ENCODE measurements at regions not wholly inside any gene's neighbourhood (a gene's known extent, or its start where the extent isn't known, plus 50 kb on each side); places are given as distances from the start of the nearest gene placed in this dataset.

DNA sequence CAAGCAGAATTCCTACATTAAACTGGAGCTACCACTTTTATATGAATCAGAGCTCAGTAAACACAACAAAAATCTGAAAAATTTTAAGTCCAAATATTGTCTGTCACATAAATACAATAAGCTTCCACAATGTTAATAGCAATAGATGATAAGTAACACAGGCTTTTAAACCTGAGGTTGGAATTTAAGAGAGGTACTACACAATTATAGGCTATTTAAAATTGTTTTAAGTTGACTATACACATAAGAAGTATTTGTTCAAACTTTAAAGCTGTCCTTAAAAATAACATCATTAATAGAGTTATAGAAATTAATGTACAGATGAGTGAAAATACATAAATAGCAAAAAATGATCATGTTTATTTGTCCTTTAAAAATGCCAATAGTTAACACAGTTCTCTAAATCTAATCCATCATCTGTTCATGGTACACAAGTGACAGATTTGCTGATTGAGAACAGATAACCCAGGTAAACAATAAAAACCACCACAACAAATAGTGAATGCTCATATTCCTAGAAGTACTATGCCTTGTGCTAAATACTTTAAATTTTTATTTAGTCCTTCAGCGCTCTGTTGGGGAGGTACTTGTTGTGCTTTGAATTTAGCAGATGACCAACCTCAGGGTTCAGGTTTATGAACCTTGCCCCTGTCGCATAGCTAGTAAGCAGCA lies 382.3 kb upstream of the ID4 start:
- Histone ChIP-seq H3K79me2 (ENCODE audit: insufficient read depth, low read length) (no peaks in the 10 kb centered on the region), H3K9me3 (ENCODE audit: low read length) (no peaks in the 10 kb centered on the region), H3K4me2 (ENCODE audit: low read length) (no peak overlapping the region), H3K36me3 (ENCODE audit: insufficient read depth, low read length) (no peaks in the 10 kb centered on the region), H3K27ac (ENCODE audit: low read depth, low read length, poor library complexity, severe bottlenecking) (no peak overlapping the region), H3K9me2 (ENCODE audit: low read depth, low read length) (no peaks in the 10 kb centered on the region), H4K20me1 (ENCODE audit: insufficient read depth, low read length) (no peaks in the 10 kb centered on the region), H3K4me3 (ENCODE audit: low read depth, low read length, poor library complexity, severe bottlenecking) (no peak overlapping the region), H3K27me3 (ENCODE audit: insufficient read depth, low read length) (no peaks in the 10 kb centered on the region), H3K9ac (ENCODE audit: low read length) (no peak overlapping the region), H2AFZ (ENCODE audit: low read length) (no peak overlapping the region), H3K4me1 (ENCODE audit: insufficient read depth, low read length, severe bottlenecking) (no peaks in the 10 kb centered on the region), H3F3A (ENCODE audit: insufficient read depth, low read length) (no peaks in the 10 kb centered on the region)
- no peak for TF ChIP-seq EZH2 (IDR thresholded peaks at IDR 0.05; ENCODE audit: borderline replicate concordance, low read length)
- TF ChIP-seq, protein P1, sequence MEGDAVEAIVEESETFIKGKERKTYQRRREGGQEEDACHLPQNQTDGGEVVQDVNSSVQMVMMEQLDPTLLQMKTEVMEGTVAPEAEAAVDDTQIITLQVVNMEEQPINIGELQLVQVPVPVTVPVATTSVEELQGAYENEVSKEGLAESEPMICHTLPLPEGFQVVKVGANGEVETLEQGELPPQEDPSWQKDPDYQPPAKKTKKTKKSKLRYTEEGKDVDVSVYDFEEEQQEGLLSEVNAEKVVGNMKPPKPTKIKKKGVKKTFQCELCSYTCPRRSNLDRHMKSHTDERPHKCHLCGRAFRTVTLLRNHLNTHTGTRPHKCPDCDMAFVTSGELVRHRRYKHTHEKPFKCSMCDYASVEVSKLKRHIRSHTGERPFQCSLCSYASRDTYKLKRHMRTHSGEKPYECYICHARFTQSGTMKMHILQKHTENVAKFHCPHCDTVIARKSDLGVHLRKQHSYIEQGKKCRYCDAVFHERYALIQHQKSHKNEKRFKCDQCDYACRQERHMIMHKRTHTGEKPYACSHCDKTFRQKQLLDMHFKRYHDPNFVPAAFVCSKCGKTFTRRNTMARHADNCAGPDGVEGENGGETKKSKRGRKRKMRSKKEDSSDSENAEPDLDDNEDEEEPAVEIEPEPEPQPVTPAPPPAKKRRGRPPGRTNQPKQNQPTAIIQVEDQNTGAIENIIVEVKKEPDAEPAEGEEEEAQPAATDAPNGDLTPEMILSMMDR (IDR thresholded peaks at IDR 0.05; ENCODE audit: low read length), result no peak

DNA sequence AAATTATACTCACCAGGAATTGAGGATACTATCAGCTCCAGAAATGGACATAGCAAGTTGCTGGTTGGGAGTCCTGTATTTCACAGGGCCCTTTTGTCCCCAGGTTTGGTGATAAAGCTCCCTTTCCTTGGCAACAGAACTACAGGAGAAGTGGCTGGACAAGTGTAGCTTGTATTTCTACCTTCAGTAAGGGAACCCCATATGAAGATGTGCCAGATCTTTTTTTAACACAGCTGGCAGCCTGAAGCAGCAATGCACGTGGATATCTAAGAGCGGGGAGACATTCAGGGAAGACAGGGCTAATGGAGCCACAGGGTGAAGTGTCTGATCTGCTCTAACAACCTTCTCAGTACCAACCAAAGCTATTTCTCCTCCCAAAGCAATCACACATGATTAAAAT lies 373.9 kb upstream of the ID4 start:
- H3K27me3 ChIP-seq (ENCODE audit: insufficient read depth, low read length), result no peaks in the 10 kb centered on the region
- H3K4me3 ChIP-seq (ENCODE audit: low read depth, low read length, poor library complexity, severe bottlenecking), result no peak overlapping the region
- no peaks in the 10 kb centered on the region for H3K9me2 ChIP-seq (ENCODE audit: low read depth, low read length)
- no peaks in the 10 kb centered on the region for H4K20me1 ChIP-seq (ENCODE audit: insufficient read depth, low read length)
- TF ChIP-seq, protein P1 (IDR thresholded peaks at IDR 0.05; ENCODE audit: low read length), result no peak
- no peak for TF ChIP-seq EZH2 (IDR thresholded peaks at IDR 0.05; ENCODE audit: borderline replicate concordance, low read length)
- H3K79me2 ChIP-seq (ENCODE audit: insufficient read depth, low read length), result no peaks in the 10 kb centered on the region
- H3K4me1 ChIP-seq (ENCODE audit: insufficient read depth, low read length, severe bottlenecking), result no peaks in the 10 kb centered on the region
- H3K9ac ChIP-seq (ENCODE audit: low read length), result no peak overlapping the region
- no peak overlapping the region for H3K4me2 ChIP-seq (ENCODE audit: low read length)
- H3F3A ChIP-seq (ENCODE audit: insufficient read depth, low read length), result no peaks in the 10 kb centered on the region
- H2AFZ ChIP-seq (ENCODE audit: low read length), result no peak overlapping the region
- no peaks in the 10 kb centered on the region for H3K36me3 ChIP-seq (ENCODE audit: insufficient read depth, low read length)
- no peaks in the 10 kb centered on the region for H3K9me3 ChIP-seq (ENCODE audit: low read length)
- H3K27ac ChIP-seq (ENCODE audit: low read depth, low read length, poor library complexity, severe bottlenecking), result no peak overlapping the region

- TF ChIP-seq, protein P1 (IDR thresholded peaks at IDR 0.05; ENCODE audit: low read length), result no peak
- no peak for TF ChIP-seq EZH2 (IDR thresholded peaks at IDR 0.05; ENCODE audit: borderline replicate concordance, low read length)
- Histone ChIP-seq H3K36me3 (ENCODE audit: insufficient read depth, low read length) (no peaks in the 10 kb centered on the region), H3K4me3 (ENCODE audit: low read depth, low read length, poor library complexity, severe bottlenecking) (no peak overlapping the region), H3K9ac (ENCODE audit: low read length) (no peak overlapping the region), H3F3A (ENCODE audit: insufficient read depth, low read length) (no peaks in the 10 kb centered on the region), H3K27me3 (ENCODE audit: insufficient read depth, low read length) (no peaks in the 10 kb centered on the region), H3K27ac (ENCODE audit: low read depth, low read length, poor library complexity, severe bottlenecking) (no peak overlapping the region), H3K4me1 (ENCODE audit: insufficient read depth, low read length, severe bottlenecking) (no peaks in the 10 kb centered on the region), H3K4me2 (ENCODE audit: low read length) (no peak overlapping the region), H4K20me1 (ENCODE audit: insufficient read depth, low read length) (no peaks in the 10 kb centered on the region), H3K79me2 (ENCODE audit: insufficient read depth, low read length) (no peaks in the 10 kb centered on the region), H2AFZ (ENCODE audit: low read length) (no peak overlapping the region), H3K9me2 (ENCODE audit: low read depth, low read length) (no peaks in the 10 kb centered on the region), H3K9me3 (ENCODE audit: low read length) (no peaks in the 10 kb centered on the region)
Measured at GRCh38 chr6:19463925-19464324, 373.2 kb upstream of the ID4 start.

Measured in OCI-LY1 (cell line).